ENCODE measurements at regions not wholly inside any gene's neighbourhood (a gene's known extent, or its start where the extent isn't known, plus 50 kb on each side); places are given as distances from the start of the nearest gene placed in this dataset.

- CTCF ChIA-PET: interaction anchor here (0.6 to 1.5 kb wide), 5 partner anchors 9 to 16 kb away, joined by 3 to 4 read pairs (median 3); no protein-coding TSS in a partner anchor
- POLR2A ChIA-PET: no interaction called here
- no peak for TF ChIP-seq NFIC (IDR thresholded peaks at IDR 0.05; ENCODE audit: borderline replicate concordance)
- TF ChIP-seq JUND (IDR thresholded peaks at IDR 0.05): no peak
- TF ChIP-seq MXI1 (IDR thresholded peaks at IDR 0.05; ENCODE audit: low read depth, low read length): no peak
- TF ChIP-seq RFX5 (IDR thresholded peaks at IDR 0.05; ENCODE audit: low read length): no peak
- TF ChIP-seq TCF12 (IDR thresholded peaks at IDR 0.05): no peak
- no peak for TF ChIP-seq ZBTB33 (IDR thresholded peaks at IDR 0.05; ENCODE audit: borderline replicate concordance, low read depth)
- no peak for TF ChIP-seq FOXM1 (IDR thresholded peaks at IDR 0.05; ENCODE audit: low read depth)
- peak; percentile 50 for TF ChIP-seq CTCF (IDR thresholded peaks at IDR 0.05)
- TF ChIP-seq SIN3A (IDR thresholded peaks at IDR 0.05; ENCODE audit: borderline replicate concordance, low read depth, low read length): no peak
- no peak for TF ChIP-seq MAX (IDR thresholded peaks at IDR 0.05; ENCODE audit: low read depth)
- no peak for TF ChIP-seq RCOR1 (IDR thresholded peaks at IDR 0.05; ENCODE audit: low read length)
- TF ChIP-seq NRF1 (IDR thresholded peaks at IDR 0.05; ENCODE audit: low read depth, low read length): no peak
- no peak for TF ChIP-seq CHD2 (IDR thresholded peaks at IDR 0.05; ENCODE audit: low read length, partially characterized antibody)
- TF ChIP-seq FOXJ3 (CRISPR knock-in tag; IDR thresholded peaks at IDR 0.05): no peak
- 0 out of 2 replicates have a peak, but pooled peaks have one; percentile 19 for TF ChIP-seq RAD21 (IDR thresholded peaks at IDR 0.05; ENCODE audit: low read length)
- Histone ChIP-seq H3F3A (replicated peaks; ENCODE audit: insufficient read depth) (peaks cover 21% of the 10 kb centered on the region), H3K4me3 (ENCODE audit: low read depth in 2 of 2, low read length in 1 of 2) (no peak overlapping the region), H3K36me3 (replicated peaks in 1 of 2; ENCODE audit: control insufficient read depth in 1 of 2, insufficient read depth in 2 of 2, low read length in 1 of 2) (no peaks in the 10 kb centered on the region), H4K20me1 (ENCODE audit: insufficient read depth) (no peaks in the 10 kb centered on the region), H2AFZ (ENCODE audit: low read depth) (no peak overlapping the region), H3K27me3 (ENCODE audit: insufficient read depth) (no peaks in the 10 kb centered on the region), H3K4me2 (no peak overlapping the region), H3K9me2 (no peaks in the 10 kb centered on the region), H3K9me3 (no peaks in the 10 kb centered on the region), H3K27ac (ENCODE audit: low read depth in 2 of 2, low read length in 1 of 2) (no peak overlapping the region), H3K9ac (no peak overlapping the region), H3K4me1 (ENCODE audit: control insufficient read depth in 1 of 2, insufficient read depth in 2 of 2, low read depth in 1 of 2, low read length in 1 of 2) (peaks cover 6 to 16% of the 10 kb centered on the region in 2 experiments; a peak in 3 of 4 replicates), H3K79me2 (ENCODE audit: insufficient read depth) (no peaks in the 10 kb centered on the region)
- WGBS (ENCODE audit: low lambda C conversion rate): 90% methylated on average over 1 of the region's 1 CpG
- DNase-seq: no peak
Observed at GRCh38 chr11:92388380-92388779, 163.8 kb downstream of the FAT3 start.

GRCh38 chr11:92390783-92391182 is 166.2 kb downstream of the FAT3 start:
- Histone ChIP-seq H3K4me3 (ENCODE audit: low read depth in 2 of 2, low read length in 1 of 2) (no peak overlapping the region), H2AFZ (ENCODE audit: low read depth) (no peak overlapping the region), H3F3A (replicated peaks; ENCODE audit: insufficient read depth) (peaks cover 4% of the 10 kb centered on the region), H3K4me2 (no peak overlapping the region), H3K27ac (ENCODE audit: low read depth in 2 of 2, low read length in 1 of 2) (no peak overlapping the region), H3K9me3 (no peaks in the 10 kb centered on the region), H3K36me3 (replicated peaks in 1 of 2; ENCODE audit: control insufficient read depth in 1 of 2, insufficient read depth in 2 of 2, low read length in 1 of 2) (no peaks in the 10 kb centered on the region), H3K4me1 (ENCODE audit: control insufficient read depth in 1 of 2, insufficient read depth in 2 of 2, low read depth in 1 of 2, low read length in 1 of 2) (peaks cover 0 to 3% of the 10 kb centered on the region in 2 experiments; a peak in 1 of 4 replicates), H4K20me1 (ENCODE audit: insufficient read depth) (no peaks in the 10 kb centered on the region), H3K9ac (no peak overlapping the region), H3K9me2 (no peaks in the 10 kb centered on the region), H3K27me3 (ENCODE audit: insufficient read depth) (no peaks in the 10 kb centered on the region), H3K79me2 (ENCODE audit: insufficient read depth) (no peaks in the 10 kb centered on the region)
- ChIA-PET CTCF (interaction anchor here (1.4 to 1.5 kb wide), 2 partner anchors 9 kb away, joined by 3 read pairs; no protein-coding TSS in a partner anchor), POLR2A (no interaction called here)
- no peak for TF ChIP-seq USF2 (IDR thresholded peaks at IDR 0.05; ENCODE audit: borderline replicate concordance, low read depth, low read length)
- DNase-seq: no peak

Data from SK-N-SH (cell line).